ENCODE measurements at regions not wholly inside any gene's neighbourhood (a gene's known extent, or its start where the extent isn't known, plus 50 kb on each side); places are given as distances from the start of the nearest gene placed in this dataset.

DNA sequence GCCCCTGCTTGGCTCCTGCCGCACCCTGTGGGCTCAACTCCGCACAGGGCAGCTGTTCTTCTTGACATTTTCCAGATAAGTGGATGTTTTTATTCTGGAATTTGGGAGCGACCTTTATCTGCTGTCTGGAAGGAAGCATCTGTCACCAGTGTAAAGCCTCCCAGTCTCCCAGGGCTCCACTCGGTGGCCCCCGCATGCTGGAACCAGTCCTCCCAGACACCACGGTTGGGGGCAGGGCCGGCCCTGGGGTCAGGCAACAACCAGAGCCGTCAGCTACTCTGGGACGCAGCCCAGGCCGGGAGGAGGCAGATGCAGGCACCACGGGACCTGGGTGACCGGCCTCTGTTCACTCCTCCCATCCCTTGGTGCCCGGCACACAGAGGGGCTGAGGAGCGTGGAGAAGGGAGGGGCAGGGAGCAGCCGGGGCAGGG is 92.8 kb upstream of the ADAMTS2 start:
- Histone ChIP-seq H3K9me1 (ENCODE audit: control insufficient read depth, insufficient read depth, low read length) (no peaks in the 10 kb centered on the region), H3K4me2 (ENCODE audit: insufficient read depth, low read length) (no peak overlapping the region), H3K79me2 (ENCODE audit: control insufficient read depth, insufficient read depth, low read length) (no peaks in the 10 kb centered on the region), H3K9me3 (replicated peaks; ENCODE audit: control insufficient read depth, insufficient read depth, low read depth, low read length) (no peaks in the 10 kb centered on the region), H3K9ac (ENCODE audit: insufficient read depth in 1 of 2, low read depth in 2 of 2, low read length in 2 of 2) (no peak overlapping the region), H3K4me3 (no peak overlapping the region), H3K27ac (ENCODE audit: extremely low read depth, low read depth, low read length) (no peak overlapping the region), H2AFZ (ENCODE audit: low read depth, low read length) (no peak overlapping the region), H3K4me1 (replicated peaks in 1 of 2; ENCODE audit: control insufficient read depth in 2 of 2, insufficient read depth in 2 of 2, low read length in 2 of 2) (peaks cover 0 to 3% of the 10 kb centered on the region in 2 experiments; a peak in 2 of 5 replicates), H3K36me3 (ENCODE audit: control insufficient read depth, insufficient read depth, low read length) (no peaks in the 10 kb centered on the region), H4K20me1 (replicated peaks; ENCODE audit: control insufficient read depth, insufficient read depth, low read length) (no peaks in the 10 kb centered on the region), H3K27me3 (ENCODE audit: control insufficient read depth in 2 of 2, insufficient read depth in 2 of 2, low read length in 2 of 2) (peaks cover 26 to 56% of the 10 kb centered on the region in 2 experiments; a peak in 3 of 5 replicates)
- TF ChIP-seq SRSF1 (IDR thresholded peaks at IDR 0.05; ENCODE audit: low read depth, low read length) (no peak), MEIS2 (IDR thresholded peaks at IDR 0.05; ENCODE audit: partially characterized antibody) (no peak), TCF3 (CRISPR knock-in tag; IDR thresholded peaks at IDR 0.05) (no peak), EGR1 (conservative IDR thresholded peaks at IDR 0.05) (no peak), MTA3 (IDR thresholded peaks at IDR 0.05; ENCODE audit: borderline replicate concordance) (no peak), MAFF (IDR thresholded peaks at IDR 0.05; ENCODE audit: low read length) (no peak), TAF1 (IDR thresholded peaks at IDR 0.05; ENCODE audit: control insufficient read depth, extremely low read depth, insufficient read depth, low read length, severe bottlenecking) (no peak), TEAD2 (tag; IDR thresholded peaks at IDR 0.05) (no peak), ZNF175 (CRISPR knock-in tag; IDR thresholded peaks at IDR 0.05; ENCODE audit: low read depth) (no peak), HDAC8 (tag; IDR thresholded peaks at IDR 0.05) (no peak)
- ChIA-PET POLR2A (no interaction called here), CTCF (ENCODE audit: low intra/inter-chr PET ratio) (no interaction called here)
- no peak for FAIRE-seq
- no peak for ATAC-seq
- in situ Hi-C loops (cut with MboI): no loop called here
- WGBS (ENCODE audit: insufficient coverage, low coverage, missing lambda C conversion rate): 0% methylated on average over 13 of the region's 15 CpGs
- BruUV-seq (replicated peaks): no TSS peak
- intact Hi-C loops (cut with micrococcal nuclease): no loop called here
- DNase-seq (ENCODE audit: extremely low read depth in 1 of 4, low spot score in 3 of 4): no peak

Data from K562 (cell line).